K562 (cell line): ENCODE measurements at regions not wholly inside any gene's neighbourhood (a gene's known extent, or its start where the extent isn't known, plus 50 kb on each side); places are given as distances from the start of the nearest gene placed in this dataset.

ENCODE experiments used
- CTCF ChIP-seq, 3 experiments: IDR thresholded peaks in 2 of 3; conservative IDR thresholded peaks in 1 of 3; 2 replicates each; pipeline ENCODE4 v1.5.1; 2011 to 2012; ENCODE audit warnings: low read length in 3 of 3, mild to moderate bottlenecking in 3 of 3, control low read depth in 2 of 3, improper control_type of control experiment in 1 of 3, inconsistent platforms in 1 of 3, low read depth in 1 of 3, mixed read lengths in 1 of 3, moderate library complexity in 1 of 3; ENCODE audit not compliant: insufficient read depth in 2 of 3
- FUS ChIP-seq: fragments of 200-400 bp; formaldehyde crosslinking; optimal IDR thresholded peaks from 2 replicates; pipeline ENCODE3; 2017; ENCODE audit warnings: low read depth, low read length
- HNRNPLL ChIP-seq: fragments of 200-400 bp; formaldehyde crosslinking; IDR thresholded peaks from 2 replicates; pipeline ENCODE4 v1.6.1; 2017; ENCODE audit warnings: low read length, low read depth, mild to moderate bottlenecking; ENCODE audit not compliant: poor library complexity, severe bottlenecking
- MAFG ChIP-seq: fragments of 450-650 bp; conservative IDR thresholded peaks from 2 replicates; pipeline ENCODE4 v1.6.1; 2016; ENCODE audit warnings: missing genetic modification characterization, missing compliant biosample characterization
- MAZ ChIP-seq, 2 experiments: fragments of 450-650 bp in 1 of 2; sonication (generic) in 1 of 2; formaldehyde crosslinking; IDR thresholded peaks in 1 of 2; conservative IDR thresholded peaks in 1 of 2; 2 replicates each; pipeline versions ENCODE4 v1.4.0 to v1.5.0; 2020; ENCODE audit warnings: mild to moderate bottlenecking in 1 of 2, missing genetic modification reagents in 1 of 2
- NFYB ChIP-seq: IDR thresholded peaks from 2 replicates; pipeline ENCODE4 v1.6.1; 2011; ENCODE audit warnings: mild to moderate bottlenecking, moderate library complexity; ENCODE audit not compliant: insufficient read length; ENCODE audit errors: extremely low read depth
- ZFP36 ChIP-seq: fragments of 150-350 bp; IDR thresholded peaks from 2 replicates; pipeline ENCODE4 v1.6.1; 2018; ENCODE audit warnings: low read length, low read depth; ENCODE audit not compliant: partially characterized antibody
- ZNF449 ChIP-seq: fragments of 250-450 bp; sonication (Bioruptor Pico); IDR thresholded peaks from 2 replicates; pipeline ENCODE4 v1.8.0; 2022; ENCODE audit warnings: moderate library complexity, mild to moderate bottlenecking, inconsistent platforms

GRCh38 chr7:50865450-50865849, 82.8 kb upstream of the GRB10 start:
- no peak for TF ChIP-seq HNRNPLL
- no peak for TF ChIP-seq CTCF (IDR thresholded peaks at IDR 0.05 in 2 of 3, conservative IDR thresholded peaks at IDR 0.05 in 1 of 3; ENCODE audit: insufficient read depth in 2 of 3, low read depth in 1 of 3, low read length in 3 of 3)
- no peak for TF ChIP-seq ZNF449 (CRISPR knock-in tag)
- TF ChIP-seq MAZ (CRISPR knock-in tag; conservative IDR thresholded peaks at IDR 0.05 in 1 of 2, IDR thresholded peaks at IDR 0.05 in 1 of 2): no peak
- TF ChIP-seq MAFG (tag): no peak
- no peak for TF ChIP-seq NFYB
- TF ChIP-seq FUS: no peak
- no peak for TF ChIP-seq ZFP36
